GM21619 (cell line): ENCODE measurements at regions not wholly inside any gene's neighbourhood (a gene's known extent, or its start where the extent isn't known, plus 50 kb on each side); places are given as distances from the start of the nearest gene placed in this dataset.
"Not testable (repeated sequence)": the region's sequence is repeated elsewhere in the genome, so short reads cannot be mapped to it uniquely, and the experiment has no call there.

Experiments
- ATAC-seq: cut with Tn5 transposase; IDR thresholded peaks from one replicate; pipeline ENCODE4 v1.9.1; 2021; ENCODE audit not compliant: unreplicated experiment

GRCh38 chr10:105586451-105587098, 945.5 kb downstream of the SORCS3 start:
- ATAC-seq: no peak

GRCh38 chr10:105585753-105586152, 944.7 kb downstream of the SORCS3 start:
- no peak for ATAC-seq

- ATAC-seq: no peak
Measured at GRCh38 chr10:105585171-105585570, 944.1 kb downstream of the SORCS3 start.

GRCh38 chr10:105579112-105579511, 938.0 kb downstream of the SORCS3 start:
- ATAC-seq: no peak

- ATAC-seq: no peak
Measured at GRCh38 chr10:105577865-105578607, 936.9 kb downstream of the SORCS3 start.

- no peak for ATAC-seq
Measured at GRCh38 chr10:105559333-105560097, 918.4 kb downstream of the SORCS3 start.

- ATAC-seq: not testable (repeated sequence)
Measured at GRCh38 chr10:105550453-105550852, 909.4 kb downstream of the SORCS3 start.

- ATAC-seq: no peak
Measured at GRCh38 chr10:105549731-105550130, 908.6 kb downstream of the SORCS3 start.

GRCh38 chr10:105545101-105545500, 904.0 kb downstream of the SORCS3 start:
- ATAC-seq: no peak

GRCh38 chr10:105540381-105540780, 899.3 kb downstream of the SORCS3 start:
- ATAC-seq: no peak

GRCh38 chr10:105538874-105539273, 897.8 kb downstream of the SORCS3 start:
- ATAC-seq: no peak

- ATAC-seq: no peak
Measured at GRCh38 chr10:105535478-105535877, 894.4 kb downstream of the SORCS3 start.

GRCh38 chr10:105534086-105534485, 893.0 kb downstream of the SORCS3 start:
- ATAC-seq: no peak

- no peak for ATAC-seq
Measured at GRCh38 chr10:105516511-105516910, 875.4 kb downstream of the SORCS3 start.

- no peak for ATAC-seq
Measured at GRCh38 chr10:105514106-105514505, 873.0 kb downstream of the SORCS3 start.

- no peak for ATAC-seq
Measured at GRCh38 chr10:105509517-105509916, 868.4 kb downstream of the SORCS3 start.

- ATAC-seq: no peak
Measured at GRCh38 chr10:105506262-105506661, 865.2 kb downstream of the SORCS3 start.

- no peak for ATAC-seq
Measured at GRCh38 chr10:105503714-105504113, 862.6 kb downstream of the SORCS3 start.

GRCh38 chr10:105502058-105502457, 861.0 kb downstream of the SORCS3 start:
- no peak for ATAC-seq

GRCh38 chr10:105494944-105495343, 853.9 kb downstream of the SORCS3 start:
- no peak for ATAC-seq

GRCh38 chr10:105494303-105494702, 853.2 kb downstream of the SORCS3 start:
- no peak for ATAC-seq

GRCh38 chr10:105473170-105473569, 832.1 kb downstream of the SORCS3 start:
- no peak for ATAC-seq
